Brain microvascular endothelial cell (primary cell): ENCODE measurements at regions not wholly inside any gene's neighbourhood (a gene's known extent, or its start where the extent isn't known, plus 50 kb on each side); places are given as distances from the start of the nearest gene placed in this dataset.

Source experiments
- DNase-seq: peaks from one replicate; pipeline ENCODE4 v3.0.0-alpha.2; 2020
- H3K27ac ChIP-seq: fragments of 250-450 bp; sonication (Bioruptor Pico); 2 replicates; pipeline ENCODE4 v1.5.1; 2020; ENCODE audit warnings: mild to moderate bottlenecking, moderate library complexity
- H3K27me3 ChIP-seq: fragments of 250-450 bp; sonication (Bioruptor Pico); replicated peaks from 2 replicates; pipeline ENCODE4 v1.5.1; 2020; ENCODE audit warnings: mild to moderate bottlenecking
- H3K36me3 ChIP-seq: fragments of 250-450 bp; sonication (Bioruptor Pico); replicated peaks from 2 replicates; pipeline ENCODE4 v1.5.1; 2020; ENCODE audit warnings: mild to moderate bottlenecking
- H3K4me3 ChIP-seq: 2 replicates; pipeline ENCODE4 v1.5.1; 2011; ENCODE audit warnings: low read depth, mild to moderate bottlenecking, control low read depth, low read length, moderate library complexity
- CTCF ChIP-seq: IDR thresholded peaks from 2 replicates; pipeline ENCODE4 v1.5.1; 2011; ENCODE audit warnings: low read depth, mild to moderate bottlenecking, moderate library complexity, low read length, control low read depth, inconsistent platforms; ENCODE audit errors: missing control alignments
- in situ Hi-C: cut with HindIII; loops from 2 replicates; pipeline ENCODE4 v1.10.0; 2017; ENCODE audit warnings: low sequenced_read_pairs, low pct_ligation_motif_present

GRCh38 chr5:125969011-125969813 is 454.0 kb upstream of the GRAMD2B start:
- no peak overlapping the region for H3K27ac ChIP-seq
- TF ChIP-seq CTCF: no peak
- no peaks in the 10 kb centered on the region for H3K27me3 ChIP-seq
- no peak overlapping the region for H3K4me3 ChIP-seq
- in situ Hi-C loops: no loop called here
- no peaks in the 10 kb centered on the region for H3K36me3 ChIP-seq
- no peak for DNase-seq

- in situ Hi-C loops: no loop called here
- Histone ChIP-seq H3K36me3 (no peaks in the 10 kb centered on the region), H3K4me3 (no peak overlapping the region), H3K27ac (no peak overlapping the region), H3K27me3 (no peaks in the 10 kb centered on the region)
- no peak for DNase-seq
- TF ChIP-seq CTCF: no peak
Observed at GRCh38 chr5:125969814-125970171, 453.4 kb upstream of the GRAMD2B start.

- no peaks in the 10 kb centered on the region for H3K36me3 ChIP-seq
Observed at GRCh38 chr5:125970631-125971307, 452.4 kb upstream of the GRAMD2B start.

GRCh38 chr5:125972706-125973105 is 450.5 kb upstream of the GRAMD2B start:
- DNase-seq: no peak
- H3K36me3 ChIP-seq: no peaks in the 10 kb centered on the region
- H3K27ac ChIP-seq: no peak overlapping the region
- in situ Hi-C loops: no loop called here
- H3K27me3 ChIP-seq: no peaks in the 10 kb centered on the region
- H3K4me3 ChIP-seq: no peak overlapping the region
- no peak for TF ChIP-seq CTCF

More at GRCh38 chr5:125970631-125971307, 452.4 kb upstream of the GRAMD2B start:
- Histone ChIP-seq H3K27ac (no peak overlapping the region), H3K4me3 (no peak overlapping the region), H3K27me3 (no peaks in the 10 kb centered on the region)
- no peak for DNase-seq
- no peak for TF ChIP-seq CTCF
- in situ Hi-C loops: no loop called here

- no peak for TF ChIP-seq CTCF
- Histone ChIP-seq H3K36me3 (no peaks in the 10 kb centered on the region), H3K27ac (no peak overlapping the region), H3K4me3 (no peak overlapping the region), H3K27me3 (no peaks in the 10 kb centered on the region)
- no peak for DNase-seq
- in situ Hi-C loops: no loop called here
Observed at GRCh38 chr5:125974679-125975078, 448.5 kb upstream of the GRAMD2B start.
